Neural cell (in vitro differentiated cells): ENCODE measurements at regions not wholly inside any gene's neighbourhood (a gene's known extent, or its start where the extent isn't known, plus 50 kb on each side); places are given as distances from the start of the nearest gene placed in this dataset.

ENCODE experiments used
- H2AFZ ChIP-seq: fragments of 200-600, 300-800 bp; sonication (generic), shearing (Covaris generic); 2 replicates; pipeline ENCODE4 v1.6.0; 2014; ENCODE audit warnings: low read depth, mild to moderate bottlenecking, antibody characterized with exemption, low read length, moderate library complexity
- H3F3A ChIP-seq: fragments of 200-600 bp; shearing (Covaris generic); 2 replicates; pipeline ENCODE4 v1.6.1; 2016; ENCODE audit warnings: mild to moderate bottlenecking, moderate library complexity, mixed read lengths, antibody characterized with exemption, low read length; ENCODE audit not compliant: insufficient read depth, poor library complexity, severe bottlenecking
- H3K27ac ChIP-seq: fragments of 200-600, 300-800 bp; sonication (generic), shearing (Covaris generic); 2 replicates; pipeline ENCODE4 v1.5.1; 2014; ENCODE audit warnings: mild to moderate bottlenecking, low read length, moderate library complexity
- H3K27me3 ChIP-seq: fragments of 300-800, 200-600 bp; sonication (generic), shearing (Covaris generic); 2 replicates; pipeline ENCODE4 v1.6.0; 2014; ENCODE audit warnings: mild to moderate bottlenecking, low read depth, low read length, moderate library complexity; ENCODE audit not compliant: insufficient read depth
- H3K36me3 ChIP-seq: fragments of 300-800, 200-600 bp; sonication (generic), shearing (Covaris generic); 2 replicates; pipeline ENCODE4 v1.5.1; 2014; ENCODE audit warnings: mild to moderate bottlenecking, antibody characterized with exemption, low read length, moderate library complexity; ENCODE audit not compliant: insufficient read depth
- H3K4me2 ChIP-seq: fragments of 300-800, 200-600 bp; sonication (generic), shearing (Covaris generic); 2 replicates; pipeline ENCODE4 v1.6.0; 2014; ENCODE audit warnings: mild to moderate bottlenecking, low read length
- H3K4me3 ChIP-seq: fragments of 300-800, 200-600 bp; sonication (generic), shearing (Covaris generic); 2 replicates; pipeline ENCODE4 v1.5.1; 2014; ENCODE audit warnings: mild to moderate bottlenecking, low read length, moderate library complexity
- H3K79me2 ChIP-seq: fragments of 200-600 bp; shearing (Covaris generic); replicated peaks from 2 replicates; pipeline ENCODE4 v1.6.0; 2014; ENCODE audit warnings: mild to moderate bottlenecking, low read length, moderate library complexity; ENCODE audit not compliant: insufficient read depth
- H3K9ac ChIP-seq: fragments of 300-800, 200-600 bp; sonication (generic), shearing (Covaris generic); 2 replicates; pipeline ENCODE4 v1.6.1; 2016; ENCODE audit warnings: mild to moderate bottlenecking, low read length, mixed read lengths
- H3K9me2 ChIP-seq: fragments of 200-600 bp; shearing (Covaris generic); 2 replicates; pipeline ENCODE4 v1.6.1; 2016; ENCODE audit warnings: mild to moderate bottlenecking, low read length, mixed read lengths; ENCODE audit not compliant: insufficient read depth
- H3K9me3 ChIP-seq: fragments of 200-600, 300-800 bp; sonication (generic), shearing (Covaris generic); 2 replicates; pipeline ENCODE4 v1.6.1; 2016; ENCODE audit warnings: mild to moderate bottlenecking, mixed run types, low read length, moderate library complexity, mixed read lengths
- H4K20me1 ChIP-seq: fragments of 200-600 bp; shearing (Covaris generic); 2 replicates; pipeline ENCODE4 v1.6.1; 2016; ENCODE audit warnings: mild to moderate bottlenecking, mixed run types; ENCODE audit not compliant: insufficient read depth
- EP300 ChIP-seq: fragments of 450-650 bp; conservative IDR thresholded peaks from 2 replicates; pipeline ENCODE4 v1.6.1; 2014; ENCODE audit warnings: antibody characterized with exemption, mild to moderate bottlenecking, moderate library complexity; ENCODE audit not compliant: poor library complexity, severe bottlenecking
- EZH2 ChIP-seq: fragments of 200-600, 300-800 bp; shearing (Covaris generic), sonication (generic); IDR thresholded peaks from 2 replicates; pipeline ENCODE4 v1.6.1; 2014; ENCODE audit warnings: antibody characterized with exemption, low read length, borderline replicate concordance, mild to moderate bottlenecking; ENCODE audit not compliant: insufficient read depth, poor library complexity, severe bottlenecking
- MXI1 ChIP-seq: fragments of 450-650 bp; conservative IDR thresholded peaks from 2 replicates; pipeline ENCODE4 v1.6.1; 2014; ENCODE audit warnings: antibody characterized with exemption, mild to moderate bottlenecking; ENCODE audit not compliant: poor library complexity, severe bottlenecking
- POLR2AphosphoS5 ChIP-seq: IDR thresholded peaks from 2 replicates; pipeline ENCODE4 v1.6.1; 2012
- RAD21 ChIP-seq: fragments of 450-650 bp; conservative IDR thresholded peaks from 2 replicates; pipeline ENCODE4 v1.6.1; 2014; ENCODE audit warnings: antibody characterized with exemption, mild to moderate bottlenecking, moderate library complexity
- SMC3 ChIP-seq: fragments of 450-650 bp; conservative IDR thresholded peaks from 2 replicates; pipeline ENCODE4 v1.6.1; 2014; ENCODE audit warnings: antibody characterized with exemption, mild to moderate bottlenecking, moderate library complexity; ENCODE audit not compliant: poor library complexity
- TAF1 ChIP-seq: IDR thresholded peaks from 2 replicates; pipeline ENCODE4 v1.6.1; 2012; ENCODE audit warnings: low read depth
- TF ChIP-seq, protein P1 (sequence below): fragments of 450-650 bp; IDR thresholded peaks from 2 replicates; pipeline ENCODE4 v1.5.1; 2014; ENCODE audit warnings: antibody characterized with exemption, mild to moderate bottlenecking, moderate library complexity; ENCODE audit not compliant: poor library complexity, severe bottlenecking
- TF ChIP-seq, protein P2 (sequence below): IDR thresholded peaks from 2 replicates; pipeline ENCODE4 v1.6.1; 2012; ENCODE audit warnings: borderline replicate concordance

DNA sequence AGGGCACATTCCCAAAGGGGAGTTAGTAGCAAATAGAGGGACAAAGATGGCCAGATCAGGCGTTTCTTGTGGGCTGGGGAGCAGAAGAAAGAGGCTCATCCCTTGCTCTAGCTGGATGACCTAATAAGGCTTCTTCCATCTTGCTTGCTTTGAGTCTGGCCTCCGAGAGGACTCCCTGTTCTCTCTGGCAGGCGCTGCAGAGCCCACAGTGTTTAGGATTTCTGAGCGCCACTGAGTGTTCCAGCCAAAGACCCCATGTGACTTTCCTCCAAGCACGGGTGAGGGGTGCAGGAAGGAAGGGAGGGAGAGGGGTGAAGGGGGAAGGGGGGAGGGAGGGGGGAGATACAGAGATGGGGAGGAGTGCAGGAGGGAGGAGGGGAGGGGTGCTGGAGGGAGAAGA, 203.8 kb upstream of the SVIL start:
- no peak for TF ChIP-seq POLR2AphosphoS5
- H3K4me2 ChIP-seq: no peak overlapping the region
- no peaks in the 10 kb centered on the region for H3K9me2 ChIP-seq
- no peaks in the 10 kb centered on the region for H3K79me2 ChIP-seq
- no peak overlapping the region for H3K4me3 ChIP-seq
- H3F3A ChIP-seq: no peaks in the 10 kb centered on the region
- H3K9ac ChIP-seq: no peak overlapping the region
- no peak overlapping the region for H2AFZ ChIP-seq
- no peaks in the 10 kb centered on the region for H4K20me1 ChIP-seq
- no peaks in the 10 kb centered on the region for H3K27me3 ChIP-seq
- no peaks in the 10 kb centered on the region for H3K36me3 ChIP-seq
- no peaks in the 10 kb centered on the region for H3K9me3 ChIP-seq
- no peak overlapping the region for H3K27ac ChIP-seq

DNA sequence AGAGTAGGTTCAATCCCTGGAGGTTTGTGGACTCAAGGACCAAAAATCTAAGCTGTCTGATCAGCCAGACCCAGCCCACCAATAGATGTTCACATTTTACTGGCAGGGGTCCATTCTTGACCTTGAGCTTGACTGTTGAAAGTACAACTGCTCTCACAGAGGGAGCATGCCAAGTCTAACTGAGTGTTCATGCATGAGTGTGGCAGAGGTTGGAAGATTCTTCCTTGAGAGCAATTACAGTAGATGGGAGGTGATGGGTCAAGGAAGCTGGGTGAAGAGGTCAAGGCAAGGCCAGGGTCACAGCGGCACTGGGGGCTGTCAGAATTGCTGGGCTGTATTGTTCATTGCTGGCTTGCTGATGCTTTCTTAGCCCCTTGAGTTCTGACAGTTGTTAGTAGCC, 202.8 kb upstream of the SVIL start:
- Histone ChIP-seq H4K20me1 (no peaks in the 10 kb centered on the region), H3F3A (no peaks in the 10 kb centered on the region), H3K79me2 (no peaks in the 10 kb centered on the region), H3K9ac (no peak overlapping the region), H3K27me3 (no peaks in the 10 kb centered on the region), H3K27ac (no peak overlapping the region), H3K9me2 (no peaks in the 10 kb centered on the region), H3K4me2 (no peak overlapping the region), H3K4me3 (no peak overlapping the region), H3K9me3 (no peaks in the 10 kb centered on the region), H3K36me3 (no peaks in the 10 kb centered on the region), H2AFZ (no peak overlapping the region)
- no peak for TF ChIP-seq EP300
- TF ChIP-seq TAF1: no peak
- TF ChIP-seq SMC3: no peak
- TF ChIP-seq RAD21: no peak
- no peak for TF ChIP-seq POLR2AphosphoS5
- TF ChIP-seq, protein P1, sequence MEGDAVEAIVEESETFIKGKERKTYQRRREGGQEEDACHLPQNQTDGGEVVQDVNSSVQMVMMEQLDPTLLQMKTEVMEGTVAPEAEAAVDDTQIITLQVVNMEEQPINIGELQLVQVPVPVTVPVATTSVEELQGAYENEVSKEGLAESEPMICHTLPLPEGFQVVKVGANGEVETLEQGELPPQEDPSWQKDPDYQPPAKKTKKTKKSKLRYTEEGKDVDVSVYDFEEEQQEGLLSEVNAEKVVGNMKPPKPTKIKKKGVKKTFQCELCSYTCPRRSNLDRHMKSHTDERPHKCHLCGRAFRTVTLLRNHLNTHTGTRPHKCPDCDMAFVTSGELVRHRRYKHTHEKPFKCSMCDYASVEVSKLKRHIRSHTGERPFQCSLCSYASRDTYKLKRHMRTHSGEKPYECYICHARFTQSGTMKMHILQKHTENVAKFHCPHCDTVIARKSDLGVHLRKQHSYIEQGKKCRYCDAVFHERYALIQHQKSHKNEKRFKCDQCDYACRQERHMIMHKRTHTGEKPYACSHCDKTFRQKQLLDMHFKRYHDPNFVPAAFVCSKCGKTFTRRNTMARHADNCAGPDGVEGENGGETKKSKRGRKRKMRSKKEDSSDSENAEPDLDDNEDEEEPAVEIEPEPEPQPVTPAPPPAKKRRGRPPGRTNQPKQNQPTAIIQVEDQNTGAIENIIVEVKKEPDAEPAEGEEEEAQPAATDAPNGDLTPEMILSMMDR: no peak
- no peak for TF ChIP-seq EZH2
- TF ChIP-seq, protein P2, sequence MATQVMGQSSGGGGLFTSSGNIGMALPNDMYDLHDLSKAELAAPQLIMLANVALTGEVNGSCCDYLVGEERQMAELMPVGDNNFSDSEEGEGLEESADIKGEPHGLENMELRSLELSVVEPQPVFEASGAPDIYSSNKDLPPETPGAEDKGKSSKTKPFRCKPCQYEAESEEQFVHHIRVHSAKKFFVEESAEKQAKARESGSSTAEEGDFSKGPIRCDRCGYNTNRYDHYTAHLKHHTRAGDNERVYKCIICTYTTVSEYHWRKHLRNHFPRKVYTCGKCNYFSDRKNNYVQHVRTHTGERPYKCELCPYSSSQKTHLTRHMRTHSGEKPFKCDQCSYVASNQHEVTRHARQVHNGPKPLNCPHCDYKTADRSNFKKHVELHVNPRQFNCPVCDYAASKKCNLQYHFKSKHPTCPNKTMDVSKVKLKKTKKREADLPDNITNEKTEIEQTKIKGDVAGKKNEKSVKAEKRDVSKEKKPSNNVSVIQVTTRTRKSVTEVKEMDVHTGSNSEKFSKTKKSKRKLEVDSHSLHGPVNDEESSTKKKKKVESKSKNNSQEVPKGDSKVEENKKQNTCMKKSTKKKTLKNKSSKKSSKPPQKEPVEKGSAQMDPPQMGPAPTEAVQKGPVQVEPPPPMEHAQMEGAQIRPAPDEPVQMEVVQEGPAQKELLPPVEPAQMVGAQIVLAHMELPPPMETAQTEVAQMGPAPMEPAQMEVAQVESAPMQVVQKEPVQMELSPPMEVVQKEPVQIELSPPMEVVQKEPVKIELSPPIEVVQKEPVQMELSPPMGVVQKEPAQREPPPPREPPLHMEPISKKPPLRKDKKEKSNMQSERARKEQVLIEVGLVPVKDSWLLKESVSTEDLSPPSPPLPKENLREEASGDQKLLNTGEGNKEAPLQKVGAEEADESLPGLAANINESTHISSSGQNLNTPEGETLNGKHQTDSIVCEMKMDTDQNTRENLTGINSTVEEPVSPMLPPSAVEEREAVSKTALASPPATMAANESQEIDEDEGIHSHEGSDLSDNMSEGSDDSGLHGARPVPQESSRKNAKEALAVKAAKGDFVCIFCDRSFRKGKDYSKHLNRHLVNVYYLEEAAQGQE: no peak
- no peak for TF ChIP-seq MXI1

- H3K79me2 ChIP-seq: no peaks in the 10 kb centered on the region
- no peaks in the 10 kb centered on the region for H3K27me3 ChIP-seq
- H3K27ac ChIP-seq: no peak overlapping the region
- no peak overlapping the region for H3K9ac ChIP-seq
- no peaks in the 10 kb centered on the region for H3F3A ChIP-seq
- no peak overlapping the region for H3K4me2 ChIP-seq
- H4K20me1 ChIP-seq: no peaks in the 10 kb centered on the region
- no peak for TF ChIP-seq POLR2AphosphoS5
- H3K4me3 ChIP-seq: no peak overlapping the region
- no peaks in the 10 kb centered on the region for H3K9me2 ChIP-seq
- H3K36me3 ChIP-seq: no peaks in the 10 kb centered on the region
- H2AFZ ChIP-seq: no peak overlapping the region
- no peaks in the 10 kb centered on the region for H3K9me3 ChIP-seq
Observed at GRCh38 chr10:29836396-29836795, 201.6 kb upstream of the SVIL start.
